ENCODE measurements at regions not wholly inside any gene's neighbourhood (a gene's known extent, or its start where the extent isn't known, plus 50 kb on each side); places are given as distances from the start of the nearest gene placed in this dataset.

DNA sequence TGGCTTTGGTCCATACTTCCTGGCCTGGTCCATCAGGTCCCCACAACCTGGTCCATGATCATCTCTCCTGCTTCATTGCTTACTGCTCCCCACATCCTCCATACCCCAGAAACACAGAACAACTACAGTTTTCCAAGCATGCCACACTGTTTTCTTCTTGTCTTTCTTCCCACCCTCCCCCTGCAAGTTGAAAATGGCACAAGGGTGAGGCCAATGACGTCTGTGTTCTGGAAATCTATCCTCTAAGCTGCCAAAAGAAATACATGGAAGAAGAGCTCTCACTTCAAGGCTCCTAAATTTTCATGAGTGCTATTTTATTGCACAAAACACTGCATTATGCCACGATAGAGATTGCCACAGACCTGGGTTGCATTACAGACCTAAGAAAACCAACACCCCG, 404.4 kb downstream of the VPS13C start:
- TF ChIP-seq, protein P1, sequence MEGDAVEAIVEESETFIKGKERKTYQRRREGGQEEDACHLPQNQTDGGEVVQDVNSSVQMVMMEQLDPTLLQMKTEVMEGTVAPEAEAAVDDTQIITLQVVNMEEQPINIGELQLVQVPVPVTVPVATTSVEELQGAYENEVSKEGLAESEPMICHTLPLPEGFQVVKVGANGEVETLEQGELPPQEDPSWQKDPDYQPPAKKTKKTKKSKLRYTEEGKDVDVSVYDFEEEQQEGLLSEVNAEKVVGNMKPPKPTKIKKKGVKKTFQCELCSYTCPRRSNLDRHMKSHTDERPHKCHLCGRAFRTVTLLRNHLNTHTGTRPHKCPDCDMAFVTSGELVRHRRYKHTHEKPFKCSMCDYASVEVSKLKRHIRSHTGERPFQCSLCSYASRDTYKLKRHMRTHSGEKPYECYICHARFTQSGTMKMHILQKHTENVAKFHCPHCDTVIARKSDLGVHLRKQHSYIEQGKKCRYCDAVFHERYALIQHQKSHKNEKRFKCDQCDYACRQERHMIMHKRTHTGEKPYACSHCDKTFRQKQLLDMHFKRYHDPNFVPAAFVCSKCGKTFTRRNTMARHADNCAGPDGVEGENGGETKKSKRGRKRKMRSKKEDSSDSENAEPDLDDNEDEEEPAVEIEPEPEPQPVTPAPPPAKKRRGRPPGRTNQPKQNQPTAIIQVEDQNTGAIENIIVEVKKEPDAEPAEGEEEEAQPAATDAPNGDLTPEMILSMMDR (IDR thresholded peaks at IDR 0.05; ENCODE audit: insufficient read depth, missing control alignments) = no peak
- DNase-seq (ENCODE audit: insufficient read length, low spot score) = no peak
- FAIRE-seq = no peak

DNA sequence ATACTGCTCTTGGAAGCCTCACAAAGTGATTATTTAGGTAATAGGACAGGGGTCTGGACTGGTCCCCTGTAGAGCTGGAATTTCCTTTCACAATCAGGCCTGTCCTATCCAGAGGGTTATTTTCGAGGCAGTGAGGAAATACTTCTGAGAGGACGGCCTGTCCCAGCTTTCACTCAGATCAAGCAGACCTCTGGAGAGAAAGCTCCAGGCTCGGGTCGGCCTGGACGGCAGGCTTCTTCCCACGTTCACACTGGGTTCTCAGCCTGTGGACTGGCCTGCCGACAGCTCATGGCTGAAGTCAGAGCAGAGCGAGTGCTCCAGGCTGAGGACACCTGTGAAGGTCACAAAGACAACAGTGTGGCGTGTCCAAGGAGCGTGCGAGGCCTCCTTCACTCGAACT, 405.3 kb downstream of the VPS13C start:
- TF ChIP-seq, protein P1 (IDR thresholded peaks at IDR 0.05; ENCODE audit: insufficient read depth, missing control alignments) = no peak
- no peak for DNase-seq (ENCODE audit: insufficient read length, low spot score)
- no peak for FAIRE-seq

DNA sequence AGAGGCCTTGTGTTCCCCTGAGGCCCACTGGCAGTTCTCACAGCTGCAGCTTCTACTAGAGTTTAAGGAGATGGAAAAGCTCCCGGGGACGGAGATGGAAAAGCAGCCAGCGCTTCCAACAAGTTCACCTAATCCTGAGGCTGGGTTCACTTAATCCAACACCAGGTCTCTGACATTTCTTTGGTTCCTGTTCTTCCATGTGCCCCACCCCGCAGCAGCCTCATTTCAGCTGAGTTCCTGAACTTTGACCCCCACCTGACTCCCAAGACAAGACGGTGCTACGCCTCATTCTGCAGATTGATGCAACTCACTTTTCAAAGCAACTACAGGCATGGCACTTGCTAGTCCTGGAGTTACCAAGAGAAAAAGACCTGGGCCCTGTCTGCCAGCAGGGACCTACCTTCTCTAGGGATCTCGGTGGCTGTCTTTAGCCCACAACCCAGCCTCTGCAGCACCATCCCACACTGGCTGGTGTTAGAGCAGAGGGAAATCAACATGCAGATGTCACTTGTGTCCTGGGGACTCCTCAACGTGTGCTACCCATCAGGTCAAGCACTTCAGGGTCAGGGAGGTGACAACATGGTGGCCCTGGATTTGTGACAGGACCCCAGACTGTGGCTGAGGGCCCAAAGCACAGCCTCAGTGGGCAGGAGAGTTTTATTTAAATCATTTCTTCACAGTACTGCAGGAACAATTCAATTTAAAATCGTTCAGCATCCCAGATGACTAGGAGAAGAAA, 406.1 kb downstream of the VPS13C start:
- TF ChIP-seq, protein P1 (IDR thresholded peaks at IDR 0.05; ENCODE audit: insufficient read depth, missing control alignments) = no peak
- no peak for DNase-seq (ENCODE audit: insufficient read length, low spot score)
- FAIRE-seq = no peak

DNA sequence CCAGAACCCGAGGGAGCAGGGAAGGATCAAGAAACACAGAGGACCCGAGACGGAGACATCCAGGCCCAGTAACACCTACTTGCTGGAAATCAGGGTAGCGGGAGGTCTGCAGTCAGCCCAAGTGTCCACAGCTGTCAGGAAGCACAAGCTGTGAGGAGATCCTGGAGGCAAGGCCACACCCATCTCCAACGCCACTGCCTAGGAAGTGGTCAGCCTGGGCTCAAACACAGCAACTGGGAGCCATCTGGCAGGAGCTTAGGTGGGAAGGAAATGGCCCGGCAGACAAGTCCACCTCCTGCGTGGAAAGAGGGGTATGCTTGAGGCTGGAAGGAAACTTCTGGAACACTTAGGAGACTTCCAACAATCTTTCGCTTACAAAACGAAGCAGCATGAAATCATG, 407.1 kb downstream of the VPS13C start:
- TF ChIP-seq, protein P1 (IDR thresholded peaks at IDR 0.05; ENCODE audit: insufficient read depth, missing control alignments) = no peak
- FAIRE-seq (no peak), DNase-seq (ENCODE audit: insufficient read length, low spot score) (no peak)

DNA sequence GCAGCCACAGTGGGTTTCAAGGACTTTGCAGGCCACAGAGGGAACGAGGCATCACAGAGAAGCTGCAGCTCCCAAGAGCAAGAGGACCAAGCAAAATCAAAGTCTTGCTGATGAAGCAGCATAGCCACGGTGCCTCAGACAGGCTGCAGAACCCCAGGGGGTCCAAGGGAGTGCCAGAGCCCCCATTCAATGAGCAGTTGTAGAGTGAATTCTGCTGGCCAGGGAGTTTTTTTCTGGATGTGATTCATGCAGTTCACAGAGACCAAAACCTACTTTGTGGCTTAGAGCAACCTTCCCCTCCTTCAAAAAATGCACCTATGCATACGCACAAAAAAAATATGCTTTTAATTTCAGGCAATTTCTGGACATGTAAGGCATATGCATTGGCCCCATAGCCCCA, 409.0 kb downstream of the VPS13C start:
- TF ChIP-seq, protein P1 (IDR thresholded peaks at IDR 0.05; ENCODE audit: insufficient read depth, missing control alignments) = no peak
- DNase-seq (ENCODE audit: insufficient read length, low spot score) (no peak), FAIRE-seq (no peak)

DNA sequence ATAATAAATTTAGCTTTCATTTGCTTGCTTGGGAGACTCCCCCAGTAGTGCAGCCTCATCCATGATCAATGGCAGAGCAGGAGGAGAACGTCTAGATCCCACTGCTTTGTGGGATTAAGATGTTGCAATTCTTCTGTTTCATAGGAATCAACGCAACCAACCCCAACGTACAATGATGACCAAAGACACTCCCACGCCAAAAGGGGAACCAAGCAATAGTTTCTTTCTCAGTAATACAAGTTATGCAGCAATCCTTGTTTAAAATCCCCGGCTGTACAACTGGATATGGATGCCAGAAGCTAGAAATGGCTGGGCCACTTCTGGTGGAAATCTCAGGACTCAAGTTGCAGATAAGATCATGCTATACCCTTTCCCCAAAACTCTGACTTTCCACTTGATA, 411.2 kb downstream of the VPS13C start:
- FAIRE-seq = no peak
- DNase-seq (ENCODE audit: insufficient read length, low spot score) = no peak
- TF ChIP-seq, protein P1 (IDR thresholded peaks at IDR 0.05; ENCODE audit: insufficient read depth, missing control alignments) = no peak

DNA sequence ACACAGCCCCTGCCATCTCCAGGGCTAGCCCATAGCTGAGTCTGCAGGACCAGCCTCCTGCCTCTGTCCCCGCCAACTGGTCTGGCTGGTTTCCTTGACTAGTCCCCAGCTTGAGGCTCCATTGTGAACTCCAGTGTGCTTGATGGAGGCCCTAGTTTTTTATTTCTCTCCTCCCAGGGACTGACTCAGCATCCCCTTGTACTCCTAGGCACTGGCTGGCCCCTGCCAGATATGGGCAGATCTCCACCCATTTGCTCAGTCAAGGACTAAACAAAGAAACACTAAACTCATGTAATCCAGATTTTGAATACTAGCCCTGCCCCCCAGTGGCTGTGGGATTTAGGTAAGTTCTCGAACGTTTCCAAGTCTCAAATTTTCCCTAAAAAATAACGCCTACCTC, 415.4 kb upstream of the RORA start:
- TF ChIP-seq, protein P1 (IDR thresholded peaks at IDR 0.05; ENCODE audit: insufficient read depth, missing control alignments) = no peak
- DNase-seq (ENCODE audit: insufficient read length, low spot score) (no peak), FAIRE-seq (no peak)
